Spinal cord (tissue), 9 donors: ENCODE measurements at regions not wholly inside any gene's neighbourhood (a gene's known extent, or its start where the extent isn't known, plus 50 kb on each side); places are given as distances from the start of the nearest gene placed in this dataset.

ENCODE experiments used
- DNase-seq, 6 donors: peaks; one replicate each; pipeline versions ENCODE4 v3.0.0 to v3.0.0-alpha.2; 2013 to 2015; ENCODE audit warnings: low spot score in 6 of 6, low read depth in 4 of 6
- H3K27ac ChIP-seq: one replicate; pipeline ENCODE4 v1.5.1; 2013; ENCODE audit warnings: low read depth, low read length, control low read depth
- H3K27me3 ChIP-seq: one replicate; pipeline ENCODE4 v1.6.1; 2013; ENCODE audit warnings: low read length; ENCODE audit not compliant: control insufficient read depth, insufficient read depth
- H3K36me3 ChIP-seq: one replicate; pipeline ENCODE4 v1.6.1; 2013; ENCODE audit warnings: low read length; ENCODE audit not compliant: control insufficient read depth, insufficient read depth
- H3K4me1 ChIP-seq: one replicate; pipeline ENCODE4 v1.6.1; 2013; ENCODE audit warnings: low read length; ENCODE audit not compliant: control insufficient read depth, insufficient read depth
- H3K4me3 ChIP-seq: one replicate; pipeline ENCODE4 v1.5.1; 2013; ENCODE audit warnings: low read depth, low read length, control low read depth
- H3K9me3 ChIP-seq: one replicate; pipeline ENCODE4 v1.6.1; 2013; ENCODE audit warnings: low read length; ENCODE audit not compliant: control insufficient read depth, insufficient read depth
- WGBS: methylation state at CpG from one replicate; pipeline ENCODE4 v1.1.5; 2013; ENCODE audit warnings: missing lambda C conversion rate; ENCODE audit not compliant: insufficient coverage; 5-methylcytosine and 5-hydroxymethylcytosine counted together
- donor health status: healthy.

GRCh38 chr9:10925896-10926295 lies 313.1 kb upstream of the PTPRD start:
- Histone ChIP-seq H3K9me3 (no peaks in the 10 kb centered on the region), H3K36me3 (no peaks in the 10 kb centered on the region), H3K27ac (no peak overlapping the region), H3K4me3 (no peak overlapping the region), H3K27me3 (no peaks in the 10 kb centered on the region), H3K4me1 (no peaks in the 10 kb centered on the region)
- no peak for DNase-seq
- no CpG with 5 or more reads among the region's 4 CpGs for WGBS

- H3K27me3 ChIP-seq: no peaks in the 10 kb centered on the region
- H3K4me1 ChIP-seq: no peaks in the 10 kb centered on the region
- no peaks in the 10 kb centered on the region for H3K9me3 ChIP-seq
- H3K4me3 ChIP-seq: no peak overlapping the region
- H3K27ac ChIP-seq: no peak overlapping the region
- no peaks in the 10 kb centered on the region for H3K36me3 ChIP-seq
- DNase-seq: no peak
- no CpG with 5 or more reads among the region's 2 CpGs for WGBS
These were observed 315.6 kb upstream of the PTPRD start for GRCh38 chr9:10928372-10928771.

GRCh38 chr9:10930081-10930480 lies 317.3 kb upstream of the PTPRD start:
- H3K36me3 ChIP-seq: no peaks in the 10 kb centered on the region
- DNase-seq: peak in 2 of 6 donors; percentile 51 to 73
- H3K9me3 ChIP-seq: no peaks in the 10 kb centered on the region
- no peaks in the 10 kb centered on the region for H3K4me1 ChIP-seq
- WGBS: no CpG with 5 or more reads among the region's 2 CpGs
- no peaks in the 10 kb centered on the region for H3K27me3 ChIP-seq
- no peak overlapping the region for H3K4me3 ChIP-seq
- no peak overlapping the region for H3K27ac ChIP-seq

GRCh38 chr9:10946676-10947410 lies 334.0 kb upstream of the PTPRD start:
- H3K9me3 ChIP-seq: peaks cover 1% of the 10 kb centered on the region
- no peak overlapping the region for H3K4me3 ChIP-seq
- no peaks in the 10 kb centered on the region for H3K27me3 ChIP-seq
- WGBS: 94% methylated on average over 18 of the region's 26 CpGs
- no peaks in the 10 kb centered on the region for H3K4me1 ChIP-seq
- H3K36me3 ChIP-seq: no peaks in the 10 kb centered on the region
- DNase-seq: no peak
- no peak overlapping the region for H3K27ac ChIP-seq

GRCh38 chr9:10957878-10958277 lies 345.1 kb upstream of the PTPRD start:
- Histone ChIP-seq H3K27ac (no peak overlapping the region), H3K4me1 (no peaks in the 10 kb centered on the region), H3K9me3 (no peaks in the 10 kb centered on the region), H3K4me3 (no peak overlapping the region), H3K36me3 (no peaks in the 10 kb centered on the region), H3K27me3 (no peaks in the 10 kb centered on the region)
- DNase-seq: no peak

GRCh38 chr9:10961883-10962282 lies 349.1 kb upstream of the PTPRD start:
- no peak for DNase-seq
- Histone ChIP-seq H3K4me3 (no peak overlapping the region), H3K4me1 (no peaks in the 10 kb centered on the region), H3K36me3 (no peaks in the 10 kb centered on the region), H3K27me3 (no peaks in the 10 kb centered on the region), H3K27ac (no peak overlapping the region), H3K9me3 (no peaks in the 10 kb centered on the region)
- WGBS: 80% methylated on average over 1 of the region's 4 CpGs

- WGBS: no CpG with 5 or more reads among the region's 1 CpG
- Histone ChIP-seq H3K27me3 (no peaks in the 10 kb centered on the region), H3K9me3 (peaks cover 2% of the 10 kb centered on the region), H3K4me1 (no peaks in the 10 kb centered on the region), H3K4me3 (no peak overlapping the region), H3K36me3 (no peaks in the 10 kb centered on the region), H3K27ac (no peak overlapping the region)
- DNase-seq: no peak
These were observed 370.4 kb upstream of the PTPRD start for GRCh38 chr9:10983251-10983650.

GRCh38 chr9:10999646-11000045 lies 386.8 kb upstream of the PTPRD start:
- H3K27me3 ChIP-seq: no peaks in the 10 kb centered on the region
- no peaks in the 10 kb centered on the region for H3K9me3 ChIP-seq
- WGBS: 90% methylated on average over 3 of the region's 4 CpGs
- H3K27ac ChIP-seq: no peak overlapping the region
- no peak overlapping the region for H3K4me3 ChIP-seq
- no peaks in the 10 kb centered on the region for H3K4me1 ChIP-seq
- H3K36me3 ChIP-seq: no peaks in the 10 kb centered on the region
- no peak for DNase-seq

- no peak overlapping the region for H3K27ac ChIP-seq
- H3K27me3 ChIP-seq: no peaks in the 10 kb centered on the region
- H3K4me1 ChIP-seq: no peaks in the 10 kb centered on the region
- peak in 1 of 6 donors; percentile 61 for DNase-seq
- no peak overlapping the region for H3K4me3 ChIP-seq
- no peaks in the 10 kb centered on the region for H3K36me3 ChIP-seq
- no peaks in the 10 kb centered on the region for H3K9me3 ChIP-seq
These were observed 388.7 kb upstream of the PTPRD start for GRCh38 chr9:11001546-11001945.

- Histone ChIP-seq H3K4me3 (no peak overlapping the region), H3K27me3 (no peaks in the 10 kb centered on the region), H3K4me1 (no peaks in the 10 kb centered on the region), H3K36me3 (no peaks in the 10 kb centered on the region), H3K27ac (no peak overlapping the region), H3K9me3 (no peaks in the 10 kb centered on the region)
- peak in 1 of 6 donors; percentile 33 for DNase-seq
- WGBS: 83% methylated on average over 1 of the region's 1 CpG
These were observed 389.9 kb upstream of the PTPRD start for GRCh38 chr9:11002705-11003104.
